ENCODE measurements at regions not wholly inside any gene's neighbourhood (a gene's known extent, or its start where the extent isn't known, plus 50 kb on each side); places are given as distances from the start of the nearest gene placed in this dataset.

DNA sequence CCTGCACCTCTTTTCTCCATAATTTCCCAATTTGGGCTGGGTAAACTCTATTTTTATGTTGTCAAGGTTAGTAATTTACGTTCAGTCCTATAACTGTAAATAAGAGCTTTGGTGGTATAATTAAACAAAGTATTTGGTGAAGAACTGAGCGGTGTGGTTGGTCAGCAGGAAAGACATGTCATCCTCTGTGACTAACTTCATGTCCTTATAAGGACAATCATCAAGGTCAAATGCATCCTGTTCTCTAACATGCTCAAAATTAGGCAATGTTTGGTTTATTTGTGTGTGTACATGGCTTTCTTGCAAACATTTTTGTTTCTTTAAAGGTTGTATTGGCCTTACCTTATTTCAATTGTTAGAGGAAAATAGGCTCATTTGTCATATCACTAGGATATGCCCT, 121.5 kb upstream of the NABP1 start:
- TF ChIP-seq, protein P1, sequence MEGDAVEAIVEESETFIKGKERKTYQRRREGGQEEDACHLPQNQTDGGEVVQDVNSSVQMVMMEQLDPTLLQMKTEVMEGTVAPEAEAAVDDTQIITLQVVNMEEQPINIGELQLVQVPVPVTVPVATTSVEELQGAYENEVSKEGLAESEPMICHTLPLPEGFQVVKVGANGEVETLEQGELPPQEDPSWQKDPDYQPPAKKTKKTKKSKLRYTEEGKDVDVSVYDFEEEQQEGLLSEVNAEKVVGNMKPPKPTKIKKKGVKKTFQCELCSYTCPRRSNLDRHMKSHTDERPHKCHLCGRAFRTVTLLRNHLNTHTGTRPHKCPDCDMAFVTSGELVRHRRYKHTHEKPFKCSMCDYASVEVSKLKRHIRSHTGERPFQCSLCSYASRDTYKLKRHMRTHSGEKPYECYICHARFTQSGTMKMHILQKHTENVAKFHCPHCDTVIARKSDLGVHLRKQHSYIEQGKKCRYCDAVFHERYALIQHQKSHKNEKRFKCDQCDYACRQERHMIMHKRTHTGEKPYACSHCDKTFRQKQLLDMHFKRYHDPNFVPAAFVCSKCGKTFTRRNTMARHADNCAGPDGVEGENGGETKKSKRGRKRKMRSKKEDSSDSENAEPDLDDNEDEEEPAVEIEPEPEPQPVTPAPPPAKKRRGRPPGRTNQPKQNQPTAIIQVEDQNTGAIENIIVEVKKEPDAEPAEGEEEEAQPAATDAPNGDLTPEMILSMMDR (IDR thresholded peaks at IDR 0.05; ENCODE audit: extremely low read depth in 1 of 2, insufficient read depth in 1 of 2, low read depth in 1 of 2, low read length in 2 of 2), result no peak
- TF ChIP-seq POLR2AphosphoS5 (IDR thresholded peaks at IDR 0.05; ENCODE audit: insufficient read depth, low read depth, low read length) (no peak), JUN (IDR thresholded peaks at IDR 0.05; ENCODE audit: borderline replicate concordance, insufficient read depth, insufficient read length, low read depth) (no peak), EZH2 (IDR thresholded peaks at IDR 0.05; ENCODE audit: borderline replicate concordance, low read depth, low read length, severe bottlenecking) (no peak), GATA2 (IDR thresholded peaks at IDR 0.05; ENCODE audit: insufficient read depth, insufficient read length, low read depth, low read length) (no peak), POLR2A (IDR thresholded peaks at IDR 0.05; ENCODE audit: low read depth, low read length) (no peak)
- TF ChIP-seq, protein P2, sequence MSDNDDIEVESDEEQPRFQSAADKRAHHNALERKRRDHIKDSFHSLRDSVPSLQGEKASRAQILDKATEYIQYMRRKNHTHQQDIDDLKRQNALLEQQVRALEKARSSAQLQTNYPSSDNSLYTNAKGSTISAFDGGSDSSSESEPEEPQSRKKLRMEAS (IDR thresholded peaks at IDR 0.05; ENCODE audit: insufficient read depth, insufficient read length), result no peak
- H3K4me2 ChIP-seq (ENCODE audit: insufficient read depth, low read length), result no peak overlapping the region
- no peaks in the 10 kb centered on the region for H4K20me1 ChIP-seq (replicated peaks; ENCODE audit: control insufficient read depth, extremely low read depth, insufficient read depth, low read length)
- no peaks in the 10 kb centered on the region for H3K36me3 ChIP-seq (ENCODE audit: control insufficient read depth in 2 of 2, extremely low read depth in 1 of 2, insufficient read depth in 2 of 2, low read length in 2 of 2)
- H3K9me1 ChIP-seq (replicated peaks; ENCODE audit: control insufficient read depth, extremely low read depth, insufficient read depth, low read length), result no peaks in the 10 kb centered on the region
- dilution Hi-C loops (cut with MboI; ENCODE audit: extremely low pct_ligation_motif_present, low sequenced_read_pairs) (loop anchor here (25.0 kb wide), 1 partner anchor 156 kb away; no protein-coding TSS in a partner anchor), intact Hi-C loops (cut with micrococcal nuclease) (loop anchor here (5.0 to 10.0 kb wide), 2 partner anchors 638 to 731 kb away; partner anchors contain the start of gene TMEFF2)
- DNase-seq (ENCODE audit: low read depth, low spot score) (no peak), FAIRE-seq (no peak)
- ChIA-PET POLR2A (no interaction called here), CTCF (interaction anchor here (1.6 to 2.2 kb wide), 6 partner anchors 10 to 606 kb away, joined by 3 to 28 read pairs (median 10); no protein-coding TSS in a partner anchor)
- no peak overlapping the region for H2AFZ ChIP-seq (ENCODE audit: low read depth, low read length)
- no peak overlapping the region for H3K27ac ChIP-seq (ENCODE audit: insufficient read depth, low read depth, low read length)
- H3K4me1 ChIP-seq (ENCODE audit: control insufficient read depth, extremely low read depth, insufficient read depth, low read length), result peaks cover 8% of the 10 kb centered on the region
- BruUV-seq (replicated peaks), result no TSS peak
- H3K9ac ChIP-seq (replicated peaks; ENCODE audit: extremely low read depth, insufficient read depth, low read length), result no peak overlapping the region
- H3K4me3 ChIP-seq (replicated peaks in 1 of 3; ENCODE audit: insufficient read depth in 1 of 3, low read depth in 1 of 3, low read length in 3 of 3), result no peak overlapping the region
- H3K79me2 ChIP-seq (ENCODE audit: control insufficient read depth, insufficient read depth, low read length), result no peaks in the 10 kb centered on the region
- H3K9me3 ChIP-seq (replicated peaks; ENCODE audit: control insufficient read depth, insufficient read depth, low read length), result no peaks in the 10 kb centered on the region
- H3K27me3 ChIP-seq (ENCODE audit: control insufficient read depth in 2 of 2, insufficient read depth in 2 of 2, low read length in 2 of 2), result peaks cover 3% of the 10 kb centered on the region in 2 experiments

Data from endothelial cell of umbilical vein (primary cell).